NCI-H2081 treated with DMSO at 0.1 percent for 48 hours (cell line): ENCODE measurements at regions not wholly inside any gene's neighbourhood (a gene's known extent, or its start where the extent isn't known, plus 50 kb on each side); places are given as distances from the start of the nearest gene placed in this dataset.
"Not testable (repeated sequence)": the region's sequence is repeated elsewhere in the genome, so short reads cannot be mapped to it uniquely, and the experiment has no call there.

Experiments used
- DNase-seq: peaks from one replicate; lab custom pipeline; 2025; lab: John Stamatoyannopoulos, UW

GRCh38 chr11:42840860-42841259, 470.9 kb upstream of the API5 start:
- no peak for DNase-seq

DNA sequence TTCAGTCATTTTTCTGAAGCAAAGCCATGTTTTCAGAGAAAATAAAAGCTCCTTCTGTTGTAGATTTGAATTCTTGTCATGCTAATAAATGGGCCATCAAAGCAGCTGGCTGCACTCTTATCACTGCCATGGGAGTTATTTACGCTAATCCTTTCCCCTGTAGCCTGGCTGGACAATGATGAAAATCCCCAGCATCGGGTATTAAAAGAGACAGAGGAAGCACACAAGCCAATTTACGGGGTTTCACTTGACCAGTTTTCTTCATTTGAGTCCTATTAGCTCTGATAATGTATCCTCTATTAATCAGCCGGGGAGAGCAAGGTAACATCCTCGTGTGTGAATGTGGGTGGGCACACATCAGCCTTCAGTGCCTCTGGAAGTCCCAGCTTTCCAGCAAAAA, 470.2 kb upstream of the API5 start:
- DNase-seq: no peak

GRCh38 chr11:42849362-42849761, 462.4 kb upstream of the API5 start:
- DNase-seq: no peak

GRCh38 chr11:42857344-42857743, 454.5 kb upstream of the API5 start:
- DNase-seq: no peak

GRCh38 chr11:42870480-42870879, 441.3 kb upstream of the API5 start:
- no peak for DNase-seq

DNA sequence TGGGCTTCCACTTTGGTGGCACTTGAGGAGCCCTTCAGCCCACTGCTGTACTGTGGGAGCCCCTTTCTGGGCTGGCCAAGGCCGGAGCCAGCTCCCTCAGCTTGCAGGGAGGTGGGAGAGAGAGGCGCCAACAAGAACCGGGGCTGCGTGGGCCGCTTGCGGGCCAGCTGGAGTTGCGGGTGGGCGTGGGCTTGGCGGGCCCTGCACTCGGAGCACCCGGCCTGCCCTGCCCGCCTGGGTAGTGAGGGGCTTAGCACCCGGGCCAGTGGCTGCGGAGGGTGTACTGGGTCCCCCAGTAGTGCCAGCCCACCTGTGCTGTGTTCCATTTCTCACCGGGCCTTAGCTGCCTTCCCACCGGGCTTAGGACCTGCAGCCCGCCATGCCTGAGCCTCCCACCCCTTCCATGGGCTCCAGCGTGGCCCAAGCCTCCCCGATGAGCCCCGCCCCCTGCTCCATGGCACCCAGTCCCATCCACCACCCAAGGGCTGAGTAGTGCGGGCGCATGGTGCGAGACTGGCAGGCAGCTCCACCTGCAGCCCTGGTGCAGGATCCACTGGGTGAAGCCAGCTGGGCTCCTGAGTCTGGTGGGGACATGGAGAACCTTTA, 437.9 kb upstream of the API5 start:
- not testable (repeated sequence) for DNase-seq

GRCh38 chr11:42881335-42881734, 430.5 kb upstream of the API5 start:
- DNase-seq: not testable (repeated sequence)

GRCh38 chr11:42890773-42891172, 421.0 kb upstream of the API5 start:
- DNase-seq: no peak

- no peak for DNase-seq
Measured at GRCh38 chr11:42901084-42901483, 410.7 kb upstream of the API5 start.

- DNase-seq: no peak
Measured at GRCh38 chr11:42906226-42906625, 405.6 kb upstream of the API5 start.

DNA sequence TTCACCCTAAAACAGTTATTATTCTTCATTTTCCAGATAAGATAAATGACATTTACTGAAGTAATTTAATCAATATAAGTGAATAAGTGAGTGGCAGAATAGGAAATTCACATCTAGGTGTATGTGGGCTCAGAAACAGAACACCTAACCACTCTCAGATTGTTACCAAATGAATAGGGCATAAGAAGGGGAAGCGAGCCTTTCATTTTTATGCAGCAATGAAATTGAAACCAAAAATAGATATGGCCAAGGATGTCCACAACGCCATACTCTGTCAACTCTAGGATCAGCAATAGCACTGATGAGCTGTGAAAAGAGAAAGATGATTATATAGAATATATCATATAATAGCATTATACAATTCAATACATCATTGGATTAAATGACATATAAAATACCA, 398.1 kb upstream of the API5 start:
- DNase-seq: no peak

DNA sequence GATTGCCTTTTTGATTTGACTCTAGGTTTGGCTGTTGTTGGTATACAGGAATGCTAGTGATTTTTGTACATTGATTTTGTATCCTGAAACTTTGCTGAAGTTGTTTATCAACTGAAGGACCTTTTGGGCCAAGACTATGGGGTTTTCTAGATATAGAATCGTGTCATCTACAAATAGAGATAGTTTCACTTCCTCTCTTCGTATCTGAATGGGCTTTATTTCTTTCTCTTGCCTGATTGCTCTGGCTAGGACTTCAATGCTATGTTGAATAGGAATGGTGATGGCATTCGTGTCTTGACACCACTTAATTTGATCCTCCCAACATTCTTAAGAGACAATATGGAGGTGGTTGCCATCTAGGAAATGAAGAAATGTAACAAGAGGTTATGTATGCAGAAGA, 388.1 kb upstream of the API5 start:
- DNase-seq: no peak

- no peak for DNase-seq
Measured at GRCh38 chr11:42925916-42926315, 385.9 kb upstream of the API5 start.

GRCh38 chr11:42947405-42947804, 364.4 kb upstream of the API5 start:
- no peak for DNase-seq

- DNase-seq: not testable (repeated sequence)
Measured at GRCh38 chr11:42949738-42950376, 361.9 kb upstream of the API5 start.

- no peak for DNase-seq
Measured at GRCh38 chr11:42951266-42951665, 360.5 kb upstream of the API5 start.

DNA sequence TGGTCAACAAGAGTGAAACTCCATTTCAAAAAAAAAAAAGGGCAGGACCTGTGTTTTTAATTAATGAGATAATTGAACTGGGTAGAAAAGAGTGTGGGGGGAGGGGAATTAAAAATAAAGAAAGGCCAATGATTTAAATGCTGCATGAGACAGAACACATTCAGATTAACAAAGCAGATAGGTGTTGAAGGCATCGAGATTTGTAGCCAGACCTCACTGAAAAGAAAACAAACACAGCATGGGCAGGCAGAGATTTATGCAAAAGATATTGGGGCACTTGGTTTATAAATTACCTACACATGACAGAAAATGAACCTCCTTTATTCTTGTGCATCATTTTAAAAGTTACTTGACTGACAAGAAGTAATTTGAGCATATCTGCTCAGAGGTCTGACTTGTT, 354.0 kb upstream of the API5 start:
- no peak for DNase-seq

DNA sequence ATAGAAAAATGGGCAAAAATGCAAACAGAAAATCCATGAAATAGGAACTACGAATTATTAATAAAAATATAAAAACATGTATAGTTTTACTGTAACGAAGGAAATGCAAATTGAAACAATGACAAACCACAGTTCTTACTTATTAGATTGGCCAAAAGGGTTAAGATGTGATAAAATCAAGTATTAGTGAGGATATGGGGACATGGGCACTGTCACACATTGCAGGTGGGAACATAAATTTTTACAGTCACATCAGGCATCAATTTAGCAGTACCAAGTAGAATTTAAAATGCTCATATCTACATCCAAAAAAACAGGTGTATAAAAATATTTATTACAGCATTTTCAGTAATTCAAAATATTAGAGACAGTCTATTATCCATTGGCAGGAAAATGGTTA, 353.2 kb upstream of the API5 start:
- no peak for DNase-seq

DNA sequence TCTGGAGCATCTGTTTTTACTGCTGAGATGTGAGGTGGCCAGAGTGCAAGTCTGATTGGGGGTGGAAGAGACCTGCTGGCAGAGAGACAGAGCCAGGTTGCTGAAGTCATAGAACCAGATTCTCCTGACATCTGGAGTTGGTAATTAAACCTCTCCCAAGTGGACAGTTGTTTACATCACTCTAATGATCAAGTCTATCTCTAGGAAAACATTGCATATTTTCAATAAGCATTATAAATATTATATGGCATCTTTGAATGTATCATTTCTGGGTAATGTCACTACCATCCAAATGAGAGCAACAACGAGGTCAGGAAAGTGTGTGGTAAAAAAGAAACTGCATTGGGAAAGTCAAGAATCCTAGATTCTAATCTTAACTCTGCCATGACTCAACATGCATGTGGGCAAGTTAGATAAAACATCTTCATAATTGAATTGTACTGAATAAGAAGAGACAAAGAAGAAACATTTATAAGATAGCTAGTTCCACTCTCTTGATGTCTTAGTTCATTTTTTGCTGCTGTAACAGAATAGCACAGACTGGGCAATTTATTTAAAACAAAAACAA, 351.2 kb upstream of the API5 start:
- DNase-seq: no peak

- no peak for DNase-seq
Measured at GRCh38 chr11:42967653-42968052, 344.1 kb upstream of the API5 start.

DNA sequence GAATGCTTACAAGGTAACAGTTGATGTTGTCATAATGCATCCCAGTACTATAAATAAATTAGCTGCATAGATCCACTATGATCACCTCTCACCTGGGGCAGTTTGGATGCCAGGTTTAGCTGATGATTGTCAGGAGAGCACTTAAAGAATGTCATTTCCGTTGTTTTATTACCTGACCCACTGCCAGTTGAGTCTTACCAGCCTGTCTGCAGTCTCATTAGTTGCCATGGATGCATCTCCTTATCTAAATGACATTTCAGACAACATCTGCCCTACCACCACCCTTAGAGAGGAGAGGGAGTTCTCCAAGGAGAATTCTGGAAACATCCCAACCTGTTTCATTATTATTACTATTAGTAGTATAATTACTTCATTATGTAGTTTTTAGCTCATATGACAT, 339.1 kb upstream of the API5 start:
- no peak for DNase-seq

- DNase-seq: no peak
Measured at GRCh38 chr11:42974510-42975179, 337.2 kb upstream of the API5 start.

DNA sequence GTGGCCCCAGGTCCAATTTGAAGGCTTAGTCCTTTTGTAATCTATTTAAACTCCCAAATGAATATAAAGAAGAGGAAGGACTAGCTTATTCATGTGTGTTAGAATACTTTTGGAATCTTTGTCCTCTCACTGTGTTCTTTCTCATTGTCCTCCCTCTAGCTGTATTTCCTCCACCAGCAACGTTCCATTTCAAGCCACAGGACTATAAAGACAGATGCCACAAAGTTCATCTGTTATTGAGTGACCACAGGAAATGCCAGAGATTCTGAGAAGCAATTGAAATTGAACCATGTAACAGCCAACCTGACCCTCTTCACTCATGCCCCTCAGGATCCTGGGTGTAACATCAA, 336.6 kb upstream of the API5 start:
- no peak for DNase-seq
